Keratinocyte (primary cell): ENCODE measurements at regions not wholly inside any gene's neighbourhood (a gene's known extent, or its start where the extent isn't known, plus 50 kb on each side); places are given as distances from the start of the nearest gene placed in this dataset.

ENCODE experiments used
- DNase-seq: peaks from one replicate; pipeline ENCODE4 v3.0.0-alpha.2; 2011; ENCODE audit warnings: low read depth, missing footprints, low spot score
- FAIRE-seq: peaks from 2 replicates; lab custom pipeline; 2011; peaks lifted over from hg19 to GRCh38; lab: Jason Lieb, UNC
- H2AFZ ChIP-seq: 2 replicates; pipeline ENCODE4 v1.6.0; 2012; ENCODE audit warnings: low read length, control low read depth, inconsistent platforms; ENCODE audit not compliant: control insufficient read depth
- H3K27ac ChIP-seq: 2 replicates; pipeline ENCODE4 v1.5.1; 2011; ENCODE audit warnings: low read length; ENCODE audit not compliant: control insufficient read depth, insufficient read depth
- H3K27me3 ChIP-seq: 3 replicates; pipeline ENCODE4 v1.6.0; 2011; ENCODE audit warnings: low read length; ENCODE audit not compliant: control insufficient read depth, insufficient read depth; ENCODE audit errors: extremely low read depth
- H3K36me3 ChIP-seq, 2 experiments: 2 replicates in 1 of 2; 3 replicates in 1 of 2; pipeline ENCODE4 v1.5.1; 2011; ENCODE audit warnings: low read length in 2 of 2, mild to moderate bottlenecking in 1 of 2; ENCODE audit not compliant: control insufficient read depth in 2 of 2, insufficient read depth in 2 of 2; ENCODE audit errors: extremely low read depth in 1 of 2
- H3K4me1 ChIP-seq: 3 replicates; pipeline ENCODE4 v1.5.1; 2011; ENCODE audit warnings: low read length; ENCODE audit not compliant: control insufficient read depth, insufficient read depth; ENCODE audit errors: extremely low read depth
- H3K4me2 ChIP-seq: 3 replicates; pipeline ENCODE4 v1.6.0; 2011; ENCODE audit warnings: low read depth, low read length; ENCODE audit not compliant: control insufficient read depth, insufficient read depth; ENCODE audit errors: extremely low read depth
- H3K4me3 ChIP-seq, 3 experiments: fragments of 200-600 bp in 1 of 3; sonication (generic) in 1 of 3; 2 replicates in 2 of 3; 3 replicates in 1 of 3; pipeline ENCODE4 v1.5.1; 2011 to 2016; ENCODE audit warnings: low read length in 3 of 3, mild to moderate bottlenecking in 3 of 3, control low read depth in 2 of 3, inconsistent platforms in 1 of 3, low read depth in 1 of 3, mixed read lengths in 1 of 3, mixed run types in 1 of 3, moderate library complexity in 1 of 3; ENCODE audit not compliant: control insufficient read depth in 2 of 3, insufficient read depth in 2 of 3; ENCODE audit errors: extremely low read depth in 1 of 3
- H3K79me2 ChIP-seq: 2 replicates; pipeline ENCODE4 v1.6.0; 2012; ENCODE audit warnings: low read length; ENCODE audit not compliant: control insufficient read depth, insufficient read depth
- H3K9ac ChIP-seq: 3 replicates; pipeline ENCODE4 v1.6.0; 2011; ENCODE audit warnings: low read length; ENCODE audit not compliant: control insufficient read depth, insufficient read depth; ENCODE audit errors: extremely low read depth
- H3K9me1 ChIP-seq: 3 replicates; pipeline ENCODE4 v1.6.0; 2011; ENCODE audit warnings: low read length; ENCODE audit not compliant: control insufficient read depth, insufficient read depth; ENCODE audit errors: extremely low read depth
- H3K9me3 ChIP-seq: 2 replicates; pipeline ENCODE4 v1.5.1; 2012; ENCODE audit warnings: low read depth, low read length; ENCODE audit not compliant: control insufficient read depth
- H4K20me1 ChIP-seq: 3 replicates; pipeline ENCODE4 v1.6.0; 2011; ENCODE audit warnings: low read length; ENCODE audit not compliant: control insufficient read depth, insufficient read depth; ENCODE audit errors: extremely low read depth
- EZH2 ChIP-seq: IDR thresholded peaks from one replicate; pipeline ENCODE4 v1.6.1; 2012; ENCODE audit warnings: inconsistent platforms, mild to moderate bottlenecking, low read length, moderate library complexity
- dilution Hi-C: fragments of 300-500 bp; cut with MboI; formaldehyde crosslinking; loops from one replicate; pipeline ENCODE4 v1.7.0; 2020; ENCODE audit warnings: low sequenced_read_pairs; ENCODE audit not compliant: extremely low pct_ligation_motif_present
- TF ChIP-seq, protein P1 (sequence below), 3 experiments: IDR thresholded peaks in 1 of 3; conservative IDR thresholded peaks in 1 of 3; optimal IDR thresholded peaks in 1 of 3; 2 replicates in 2 of 3; 3 replicates in 1 of 3; pipeline versions ENCODE3 to v1.5.1; 2011; ENCODE audit warnings: low read length in 3 of 3, mild to moderate bottlenecking in 3 of 3, moderate library complexity in 2 of 3, control low read depth in 1 of 3, inconsistent platforms in 1 of 3; ENCODE audit not compliant: insufficient read depth in 2 of 3; ENCODE audit errors: extremely low read depth in 1 of 3

- Histone ChIP-seq H3K4me2 (no peak overlapping the region), H3K27me3 (no peaks in the 10 kb centered on the region), H3K27ac (no peak overlapping the region), H4K20me1 (no peaks in the 10 kb centered on the region), H3K9me1 (no peaks in the 10 kb centered on the region), H3K4me1 (no peaks in the 10 kb centered on the region), H3K36me3 (no peaks in the 10 kb centered on the region), H3K9me3 (no peaks in the 10 kb centered on the region), H2AFZ (no peak overlapping the region), H3K9ac (no peak overlapping the region), H3K4me3 (no peak overlapping the region), H3K79me2 (no peaks in the 10 kb centered on the region)
- TF ChIP-seq EZH2, result no peak
- TF ChIP-seq, protein P1, sequence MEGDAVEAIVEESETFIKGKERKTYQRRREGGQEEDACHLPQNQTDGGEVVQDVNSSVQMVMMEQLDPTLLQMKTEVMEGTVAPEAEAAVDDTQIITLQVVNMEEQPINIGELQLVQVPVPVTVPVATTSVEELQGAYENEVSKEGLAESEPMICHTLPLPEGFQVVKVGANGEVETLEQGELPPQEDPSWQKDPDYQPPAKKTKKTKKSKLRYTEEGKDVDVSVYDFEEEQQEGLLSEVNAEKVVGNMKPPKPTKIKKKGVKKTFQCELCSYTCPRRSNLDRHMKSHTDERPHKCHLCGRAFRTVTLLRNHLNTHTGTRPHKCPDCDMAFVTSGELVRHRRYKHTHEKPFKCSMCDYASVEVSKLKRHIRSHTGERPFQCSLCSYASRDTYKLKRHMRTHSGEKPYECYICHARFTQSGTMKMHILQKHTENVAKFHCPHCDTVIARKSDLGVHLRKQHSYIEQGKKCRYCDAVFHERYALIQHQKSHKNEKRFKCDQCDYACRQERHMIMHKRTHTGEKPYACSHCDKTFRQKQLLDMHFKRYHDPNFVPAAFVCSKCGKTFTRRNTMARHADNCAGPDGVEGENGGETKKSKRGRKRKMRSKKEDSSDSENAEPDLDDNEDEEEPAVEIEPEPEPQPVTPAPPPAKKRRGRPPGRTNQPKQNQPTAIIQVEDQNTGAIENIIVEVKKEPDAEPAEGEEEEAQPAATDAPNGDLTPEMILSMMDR (optimal IDR thresholded peaks at IDR 0.05 in 1 of 3, IDR thresholded peaks at IDR 0.05 in 1 of 3, conservative IDR thresholded peaks at IDR 0.05 in 1 of 3; ENCODE audit: extremely low read depth in 1 of 3, insufficient read depth in 2 of 3, low read length in 3 of 3), result no peak
- FAIRE-seq, result no peak
- dilution Hi-C loops, result no loop called here
- DNase-seq, result no peak
These were observed 1109.7 kb upstream of the FLRT2 start for GRCh38 chr14:84420221-84420620.

DNA sequence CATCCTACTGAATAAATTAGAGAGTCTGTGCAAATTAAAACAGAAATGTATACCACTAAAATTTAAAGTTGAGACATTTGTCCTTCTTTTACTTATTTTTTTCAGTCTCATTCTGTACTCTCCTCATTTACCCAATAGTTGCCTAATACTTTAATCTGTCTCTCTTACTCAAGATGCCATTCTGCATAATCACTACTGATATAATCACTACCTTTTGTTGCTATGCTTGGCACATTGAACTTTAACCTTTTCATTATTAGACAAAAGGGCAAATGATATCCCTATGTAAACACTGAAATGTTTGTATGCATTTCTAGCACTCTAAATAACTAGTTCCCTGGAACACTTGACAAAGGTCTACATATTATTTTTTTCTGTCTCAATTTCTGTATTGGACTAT, 1108.3 kb upstream of the FLRT2 start:
- Histone ChIP-seq H4K20me1 (no peaks in the 10 kb centered on the region), H3K9me1 (no peaks in the 10 kb centered on the region), H3K36me3 (no peaks in the 10 kb centered on the region), H3K4me1 (no peaks in the 10 kb centered on the region), H3K27ac (no peak overlapping the region), H3K4me2 (no peak overlapping the region), H3K9me3 (no peaks in the 10 kb centered on the region), H2AFZ (no peak overlapping the region), H3K9ac (no peak overlapping the region), H3K4me3 (no peak overlapping the region), H3K27me3 (no peaks in the 10 kb centered on the region), H3K79me2 (no peaks in the 10 kb centered on the region)
- no peak for DNase-seq
- TF ChIP-seq, protein P1 (optimal IDR thresholded peaks at IDR 0.05 in 1 of 3, IDR thresholded peaks at IDR 0.05 in 1 of 3, conservative IDR thresholded peaks at IDR 0.05 in 1 of 3; ENCODE audit: extremely low read depth in 1 of 3, insufficient read depth in 2 of 3, low read length in 3 of 3), result no peak
- no peak for TF ChIP-seq EZH2
- dilution Hi-C loops, result no loop called here
- no peak for FAIRE-seq
